BJ (cell line): ENCODE measurements at regions not wholly inside any gene's neighbourhood (a gene's known extent, or its start where the extent isn't known, plus 50 kb on each side); places are given as distances from the start of the nearest gene placed in this dataset.
"Not testable (repeated sequence)": the region's sequence is repeated elsewhere in the genome, so short reads cannot be mapped to it uniquely, and the experiment has no call there.

ENCODE experiments used
- CTCF ChIA-PET: fragments of 350-600 bp; formaldehyde crosslinking; extraction: SDS; loops from one replicate; lab custom pipeline; 2021; ENCODE audit warnings: antibody characterized with exemption, inconsistent platforms; lab: Yijun Ruan, JAX
- POLR2A ChIA-PET: fragments of 300-600 bp; sonication (Branson Sonifier 250); formaldehyde crosslinking; extraction: SDS; loops from one replicate; lab custom pipeline; 2021; ENCODE audit warnings: antibody characterized with exemption; lab: Charles Lee
- DNase-seq: peaks from one replicate; pipeline ENCODE4 v3.0.0-alpha.2; 2011; ENCODE audit warnings: low read depth
- H3K27me3 ChIP-seq: 2 replicates; pipeline ENCODE4 v1.6.0; 2011; ENCODE audit warnings: low read length; ENCODE audit not compliant: control insufficient read depth, insufficient read depth
- H3K36me3 ChIP-seq: 2 replicates; pipeline ENCODE4 v1.5.1; 2011; ENCODE audit warnings: low read length; ENCODE audit not compliant: control insufficient read depth, insufficient read depth
- H3K4me3 ChIP-seq: 2 replicates; pipeline ENCODE4 v1.5.1; 2011; ENCODE audit warnings: low read depth, mild to moderate bottlenecking, control low read depth, low read length

GRCh38 chr9:40097992-40098391 lies 742.5 kb downstream of the SPATA31A1 start:
- POLR2A ChIA-PET, H3K4me3 ChIP-seq, CTCF ChIA-PET, H3K36me3 ChIP-seq, DNase-seq, H3K27me3 ChIP-seq: not testable (repeated sequence)

DNA sequence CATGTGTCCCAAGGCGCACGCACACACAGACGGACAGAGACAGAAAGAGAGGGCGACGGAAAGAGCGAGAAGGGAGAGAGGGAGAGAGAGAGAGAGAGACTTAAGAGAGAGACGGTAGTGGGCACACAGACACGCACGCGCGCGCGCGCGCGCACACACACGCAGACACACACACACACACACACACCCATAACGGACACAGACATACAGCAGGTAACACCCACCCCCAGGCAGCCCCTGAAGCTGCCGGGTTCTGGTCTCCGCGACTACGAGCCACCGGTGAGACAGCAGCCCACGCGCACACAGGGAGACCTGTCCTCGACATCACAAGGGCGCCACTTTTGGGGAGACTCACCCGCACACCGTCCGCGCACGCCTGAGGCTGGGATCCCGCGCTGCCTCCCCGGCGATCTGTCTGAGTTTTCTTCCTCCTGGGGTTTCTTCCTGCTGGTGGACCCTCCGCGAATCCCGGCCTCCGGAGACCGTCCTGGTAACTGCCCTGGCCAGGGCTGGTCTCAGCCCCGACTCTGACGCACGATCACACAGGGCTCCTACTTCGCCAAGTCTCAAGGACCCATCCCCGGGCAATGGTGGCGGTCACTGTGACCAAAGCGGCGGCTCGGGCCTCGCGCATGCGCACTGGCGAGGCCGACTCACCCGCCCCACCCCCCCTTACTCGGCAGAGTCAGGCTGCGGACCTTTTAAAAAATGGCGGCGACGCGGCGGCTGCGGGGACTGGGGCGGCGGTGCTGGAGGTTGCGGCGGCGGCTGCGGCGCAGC lies 750.7 kb downstream of the SPATA31A1 start:
- DNase-seq, CTCF ChIA-PET, H3K36me3 ChIP-seq, POLR2A ChIA-PET, H3K27me3 ChIP-seq: not testable (repeated sequence)
- H3K4me3 ChIP-seq, result peak overlapping the region; percentile 47

- H3K36me3 ChIP-seq, CTCF ChIA-PET, POLR2A ChIA-PET, DNase-seq, H3K27me3 ChIP-seq: not testable (repeated sequence)
- H3K4me3 ChIP-seq, result peak overlapping the region; percentile 32
These were observed 751.3 kb downstream of the SPATA31A1 start for GRCh38 chr9:40106783-40107248.

- DNase-seq, POLR2A ChIA-PET, H3K27me3 ChIP-seq, H3K36me3 ChIP-seq, CTCF ChIA-PET, H3K4me3 ChIP-seq: not testable (repeated sequence)
These were observed 751.8 kb downstream of the SPATA31A1 start for GRCh38 chr9:40107251-40107650.

DNA sequence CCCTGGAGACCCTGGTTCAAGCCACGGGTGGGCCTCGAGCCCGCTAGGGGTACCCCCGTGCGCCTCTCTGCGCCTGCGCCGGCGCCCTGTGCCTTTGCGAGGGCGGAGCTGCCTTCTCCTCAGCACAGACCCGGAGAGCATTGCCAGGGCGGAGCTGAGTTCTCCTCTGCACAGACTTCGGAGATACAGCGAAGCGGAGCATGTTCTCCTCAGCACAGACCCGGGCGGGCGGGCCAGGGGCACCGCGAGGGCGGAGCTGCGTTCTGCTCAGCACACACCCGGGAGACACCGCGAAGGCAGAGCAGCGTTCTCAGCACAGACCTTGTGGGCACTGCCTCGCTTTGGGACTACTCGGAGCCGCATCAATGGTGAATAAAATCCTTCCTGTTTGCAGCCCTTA lies 753.0 kb downstream of the SPATA31A1 start:
- POLR2A ChIA-PET, H3K27me3 ChIP-seq, DNase-seq, H3K4me3 ChIP-seq, H3K36me3 ChIP-seq, CTCF ChIA-PET: not testable (repeated sequence)

- CTCF ChIA-PET, H3K27me3 ChIP-seq, DNase-seq, H3K36me3 ChIP-seq, POLR2A ChIA-PET, H3K4me3 ChIP-seq: not testable (repeated sequence)
These were observed 755.3 kb downstream of the SPATA31A1 start for GRCh38 chr9:40110751-40111150.

DNA sequence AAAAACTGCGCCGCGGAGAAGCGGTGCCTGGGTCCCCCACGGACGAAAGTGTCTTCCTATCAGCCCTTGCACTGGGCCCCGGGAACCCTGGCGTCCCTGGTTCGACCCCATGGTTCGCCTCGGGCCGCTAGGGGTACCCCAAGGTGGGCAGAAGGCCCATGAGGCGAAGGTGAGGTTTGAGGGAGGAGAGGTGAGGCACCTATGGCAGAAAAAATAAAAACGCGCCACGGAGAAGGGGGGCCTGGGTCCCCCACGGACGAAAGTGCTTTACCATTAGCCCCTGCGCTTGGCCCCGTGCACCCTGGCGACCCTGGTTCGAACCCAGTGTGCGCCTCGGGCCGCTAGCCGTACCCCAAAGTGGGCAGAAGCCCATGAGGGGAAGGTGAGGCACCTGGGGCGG lies 756.1 kb downstream of the SPATA31A1 start:
- H3K27me3 ChIP-seq, CTCF ChIA-PET, DNase-seq, H3K36me3 ChIP-seq, POLR2A ChIA-PET, H3K4me3 ChIP-seq: not testable (repeated sequence)

DNA sequence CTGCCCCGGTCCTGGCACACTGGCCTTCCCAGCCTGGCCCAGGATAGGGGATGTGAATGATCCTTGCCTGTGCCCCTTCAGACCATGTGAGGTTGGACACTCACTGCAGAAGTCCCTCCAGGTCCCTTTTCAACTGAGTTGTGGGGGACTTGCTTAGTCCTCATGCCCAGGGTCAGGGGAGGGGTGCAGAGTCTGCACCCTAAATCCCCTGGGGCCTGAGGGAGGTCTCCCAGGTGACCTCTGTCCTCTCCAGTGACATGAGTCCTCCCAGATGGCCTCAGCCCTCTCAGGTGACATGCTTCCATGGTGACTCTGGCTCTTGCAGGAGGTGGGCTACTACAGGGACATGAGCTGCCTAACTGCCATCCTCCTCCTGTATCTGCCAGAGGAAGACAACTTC lies 775.1 kb downstream of the SPATA31A1 start:
- H3K4me3 ChIP-seq, H3K27me3 ChIP-seq, H3K36me3 ChIP-seq, CTCF ChIA-PET, DNase-seq, POLR2A ChIA-PET: not testable (repeated sequence)

DNA sequence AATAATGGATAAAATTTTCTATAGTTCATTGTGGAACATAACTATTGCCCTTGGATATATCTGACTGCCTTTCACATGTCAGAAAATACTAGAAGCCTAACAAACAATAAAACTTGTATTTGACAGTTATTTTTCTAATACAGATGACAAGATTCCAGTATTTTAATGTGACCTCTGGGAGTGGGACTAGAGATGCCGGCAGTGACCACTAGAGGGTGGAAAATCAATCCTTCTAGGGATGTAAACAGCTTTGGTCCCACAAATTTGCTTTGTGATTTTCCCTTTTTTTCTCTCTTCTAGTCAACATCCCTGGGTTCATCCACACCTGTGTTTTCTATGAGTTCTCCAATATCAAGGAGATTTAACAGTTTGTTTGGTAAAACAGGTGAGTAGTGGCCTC lies 813.7 kb downstream of the SPATA31A1 start:
- POLR2A ChIA-PET, result not testable (repeated sequence)

GRCh38 chr9:40173316-40173715 lies 817.8 kb downstream of the SPATA31A1 start:
- POLR2A ChIA-PET, DNase-seq, CTCF ChIA-PET, H3K36me3 ChIP-seq, H3K4me3 ChIP-seq, H3K27me3 ChIP-seq: not testable (repeated sequence)

More for the DNA sequence above, 813.7 kb downstream of the SPATA31A1 start:
- H3K36me3 ChIP-seq, CTCF ChIA-PET, H3K27me3 ChIP-seq, DNase-seq, H3K4me3 ChIP-seq: not testable (repeated sequence)

DNA sequence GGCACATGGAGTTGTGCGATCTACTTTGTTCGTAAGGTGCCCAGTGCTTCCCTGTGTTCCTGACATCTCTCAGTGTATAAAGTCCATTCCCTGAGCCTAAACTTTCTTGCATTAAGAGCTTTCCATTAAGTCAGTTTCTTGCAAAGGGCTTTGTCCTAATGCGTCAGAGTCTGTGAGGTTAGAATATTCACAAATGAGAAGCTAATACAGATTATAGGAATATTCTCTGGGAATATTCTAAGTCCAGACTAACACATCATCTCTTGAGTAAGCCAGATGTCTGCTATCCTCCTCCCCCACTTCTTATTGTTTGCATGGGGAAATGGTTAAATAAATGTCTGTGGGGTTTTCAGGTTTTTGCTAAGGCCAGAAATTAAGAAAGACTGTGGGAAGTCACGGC lies 818.6 kb downstream of the SPATA31A1 start:
- POLR2A ChIA-PET, H3K4me3 ChIP-seq, DNase-seq, CTCF ChIA-PET, H3K36me3 ChIP-seq, H3K27me3 ChIP-seq: not testable (repeated sequence)
